Omental fat pad (tissue), 3 donors: ENCODE measurements at regions not wholly inside any gene's neighbourhood (a gene's known extent, or its start where the extent isn't known, plus 50 kb on each side); places are given as distances from the start of the nearest gene placed in this dataset.

Experiments
- ATAC-seq: fragments of 150-250 bp; one replicate; pipeline ENCODE4 v1.9.1; 2016; ENCODE audit warnings: mild to moderate bottlenecking, moderate library complexity; ENCODE audit not compliant: low FRiP score
- DNase-seq: peaks from one replicate; pipeline ENCODE4 v3.0.0-alpha.2; 2019; ENCODE audit warnings: low spot score
- TF ChIP-seq, protein P1 (sequence below), 3 donors: fragments of 450-650 bp; IDR thresholded peaks; one replicate each; pipeline ENCODE4 v1.5.1; 2016 to 2017; ENCODE audit warnings: antibody characterized with exemption in 3 of 3, mild to moderate bottlenecking in 3 of 3, moderate library complexity in 2 of 3

DNA sequence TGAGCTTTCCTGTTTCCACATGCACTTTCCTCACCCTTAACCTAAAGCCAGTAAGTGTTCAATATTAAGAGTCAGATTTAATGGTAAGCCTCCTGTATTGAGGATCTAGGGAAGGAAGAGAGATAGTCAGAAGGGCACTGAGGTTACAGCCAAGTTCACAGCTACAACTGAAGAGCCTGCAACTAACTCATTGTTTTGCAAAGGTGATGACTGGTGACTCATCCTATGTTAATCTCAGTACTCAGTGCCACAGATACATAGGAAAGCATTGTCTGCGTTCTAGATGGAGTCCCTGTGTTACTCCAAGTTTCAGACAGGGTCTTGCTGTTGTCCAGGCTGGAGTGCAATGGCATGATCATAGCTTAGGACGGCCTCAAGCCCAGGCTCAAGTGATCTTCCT, 157.0 kb upstream of the RBM19 start:
- ATAC-seq: no peak
- DNase-seq: no peak
- TF ChIP-seq, protein P1, sequence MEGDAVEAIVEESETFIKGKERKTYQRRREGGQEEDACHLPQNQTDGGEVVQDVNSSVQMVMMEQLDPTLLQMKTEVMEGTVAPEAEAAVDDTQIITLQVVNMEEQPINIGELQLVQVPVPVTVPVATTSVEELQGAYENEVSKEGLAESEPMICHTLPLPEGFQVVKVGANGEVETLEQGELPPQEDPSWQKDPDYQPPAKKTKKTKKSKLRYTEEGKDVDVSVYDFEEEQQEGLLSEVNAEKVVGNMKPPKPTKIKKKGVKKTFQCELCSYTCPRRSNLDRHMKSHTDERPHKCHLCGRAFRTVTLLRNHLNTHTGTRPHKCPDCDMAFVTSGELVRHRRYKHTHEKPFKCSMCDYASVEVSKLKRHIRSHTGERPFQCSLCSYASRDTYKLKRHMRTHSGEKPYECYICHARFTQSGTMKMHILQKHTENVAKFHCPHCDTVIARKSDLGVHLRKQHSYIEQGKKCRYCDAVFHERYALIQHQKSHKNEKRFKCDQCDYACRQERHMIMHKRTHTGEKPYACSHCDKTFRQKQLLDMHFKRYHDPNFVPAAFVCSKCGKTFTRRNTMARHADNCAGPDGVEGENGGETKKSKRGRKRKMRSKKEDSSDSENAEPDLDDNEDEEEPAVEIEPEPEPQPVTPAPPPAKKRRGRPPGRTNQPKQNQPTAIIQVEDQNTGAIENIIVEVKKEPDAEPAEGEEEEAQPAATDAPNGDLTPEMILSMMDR (IDR thresholded peaks at IDR 0.05): no peak

GRCh38 chr12:114122016-114122415, 155.9 kb upstream of the RBM19 start:
- TF ChIP-seq, protein P1 (IDR thresholded peaks at IDR 0.05): no peak
- DNase-seq (no peak), ATAC-seq (no peak)

DNA sequence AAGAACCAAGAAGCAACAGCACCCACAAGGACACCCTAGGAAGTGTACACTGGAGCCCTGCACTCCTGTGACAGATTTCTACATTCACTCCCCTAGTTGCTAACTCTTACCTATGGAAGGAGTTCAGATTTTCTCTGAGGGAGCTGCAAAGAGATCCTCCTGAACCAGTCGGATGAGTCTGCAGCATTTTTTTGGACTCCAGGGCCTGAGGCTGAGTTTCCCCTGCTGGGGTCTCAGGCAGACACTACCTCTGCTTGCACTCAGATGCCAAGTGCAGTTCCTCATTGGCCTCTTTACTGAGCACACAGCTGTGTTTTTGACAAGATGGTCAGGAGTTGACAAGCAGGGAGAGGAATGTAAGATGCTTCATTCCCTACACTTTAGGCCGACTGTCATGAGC, 153.2 kb upstream of the RBM19 start:
- DNase-seq (no peak), ATAC-seq (no peak)

DNA sequence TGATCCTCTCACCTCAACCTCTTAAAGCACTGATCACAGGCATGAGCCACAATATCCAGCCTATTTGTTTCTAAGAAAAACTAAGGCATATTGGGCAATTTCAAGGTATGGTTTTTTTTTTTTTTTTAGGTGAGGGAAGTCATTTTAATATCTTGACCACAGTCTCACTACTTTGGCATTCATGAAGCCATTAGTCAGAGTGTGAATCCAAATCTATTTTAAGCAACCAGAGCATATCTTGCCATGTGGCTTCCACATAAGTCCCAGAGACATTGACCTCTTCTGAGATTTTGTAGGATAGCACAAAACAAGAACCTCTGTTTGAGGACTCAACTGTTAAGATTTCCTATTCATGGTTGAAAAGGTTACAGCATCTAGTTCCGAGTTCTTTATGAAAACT, 130.3 kb upstream of the RBM19 start:
- TF ChIP-seq, protein P1 (IDR thresholded peaks at IDR 0.05): no peak
- DNase-seq (no peak), ATAC-seq (no peak)

More for the DNA sequence above, 153.2 kb upstream of the RBM19 start:
- TF ChIP-seq, protein P1 (IDR thresholded peaks at IDR 0.05): no peak

DNA sequence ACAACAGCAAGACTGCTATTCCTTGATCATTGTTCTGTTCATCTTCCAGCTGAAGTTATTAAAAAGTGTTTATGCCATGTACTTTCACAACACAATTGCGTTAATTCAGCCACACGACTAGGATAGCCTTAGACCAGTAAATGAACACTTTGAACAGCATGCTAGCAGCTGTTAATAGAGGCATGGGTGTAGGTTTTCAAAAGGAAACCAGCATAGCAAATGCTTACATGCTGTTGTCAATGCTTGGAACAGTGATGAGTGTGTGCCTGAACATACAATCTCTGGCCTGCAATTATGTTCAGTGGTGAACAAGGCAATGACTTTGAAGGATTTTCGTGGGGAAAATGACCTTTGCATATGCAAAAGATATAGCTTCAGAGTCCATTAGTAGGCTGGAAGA, 127.4 kb upstream of the RBM19 start:
- ATAC-seq (no peak), DNase-seq (no peak)
- TF ChIP-seq, protein P1 (IDR thresholded peaks at IDR 0.05): no peak

DNA sequence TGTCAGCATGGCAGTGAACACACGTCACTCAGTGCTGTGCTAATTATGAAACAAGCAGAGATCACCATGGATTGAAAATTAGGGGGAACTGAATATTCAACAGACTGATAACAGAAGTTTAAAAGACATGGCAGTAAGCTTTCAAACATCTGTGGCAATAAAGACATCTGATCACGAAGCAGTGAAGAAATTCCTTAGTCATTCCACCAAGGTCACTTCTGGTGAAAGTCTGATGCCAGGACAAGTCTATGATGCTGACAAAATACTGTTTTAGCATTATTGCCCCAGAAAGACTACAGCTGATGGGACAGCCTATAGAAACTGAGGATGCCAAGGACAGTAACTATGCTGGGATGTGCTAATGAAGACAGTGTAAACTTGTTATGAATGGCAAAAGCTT, 126.9 kb upstream of the RBM19 start:
- TF ChIP-seq, protein P1 (IDR thresholded peaks at IDR 0.05): no peak
- ATAC-seq: no peak

DNA sequence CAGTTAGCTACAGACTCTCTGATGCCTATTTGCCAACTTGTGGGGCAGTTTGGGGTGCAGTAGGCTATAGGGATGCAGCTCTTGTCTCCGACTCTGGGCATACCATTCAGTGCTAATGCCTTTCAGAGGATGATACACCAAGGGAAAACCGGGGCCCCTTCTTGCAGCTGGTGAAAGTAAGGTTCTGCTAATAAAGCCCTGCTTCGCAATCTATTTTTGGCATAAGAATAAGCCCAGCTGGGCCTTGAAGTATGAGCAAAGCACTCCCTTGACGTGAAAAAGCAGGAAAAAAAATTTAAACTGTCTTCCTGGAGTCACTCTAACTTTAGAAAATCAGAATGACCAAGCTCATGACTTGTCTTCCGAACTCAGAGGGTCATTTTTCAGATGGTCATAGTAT, 124.1 kb upstream of the RBM19 start:
- ATAC-seq (no peak), DNase-seq (no peak)
- TF ChIP-seq, protein P1 (IDR thresholded peaks at IDR 0.05): no peak

More for the DNA sequence above, 126.9 kb upstream of the RBM19 start:
- DNase-seq: no peak
